Stimulated activated CD8-positive, alpha-beta memory T cell treated with anti-CD3 and anti-CD28 coated beads, Interleukin-12 subunit alpha, Interleukin-12 subunit beta, amount 100 ng/mL, for 24 hours (primary cell): ENCODE measurements at regions not wholly inside any gene's neighbourhood (a gene's known extent, or its start where the extent isn't known, plus 50 kb on each side); places are given as distances from the start of the nearest gene placed in this dataset.

Source experiments
- DNase-seq: peaks from one replicate; pipeline ENCODE4 v3.0.0-alpha.2; 2020; ENCODE audit errors: extremely low read depth

- DNase-seq: no peak
Observed at GRCh38 chr5:109469896-109470662, 60.3 kb upstream of the PJA2 start.

GRCh38 chr5:109468737-109469420, 59.1 kb upstream of the PJA2 start:
- DNase-seq: peak; percentile 25

DNA sequence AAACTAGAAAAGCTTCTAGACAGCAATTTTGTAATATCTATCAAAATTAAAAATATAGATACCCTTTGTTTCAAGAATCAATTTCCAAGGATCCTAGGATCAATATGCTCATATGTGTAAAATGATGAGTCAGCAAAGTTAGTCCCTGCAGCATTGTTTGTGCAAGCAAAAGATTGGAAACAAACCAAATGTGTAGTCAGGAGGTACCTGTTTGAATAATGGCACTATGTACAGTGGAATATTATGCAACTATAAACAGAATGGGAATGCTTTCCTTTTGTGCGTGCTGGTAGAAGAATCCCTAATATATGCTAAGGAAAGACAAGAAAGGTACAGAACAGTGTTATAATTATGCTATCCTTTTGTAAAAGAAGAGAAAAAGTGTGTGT, 58.5 kb upstream of the PJA2 start:
- no peak for DNase-seq

DNA sequence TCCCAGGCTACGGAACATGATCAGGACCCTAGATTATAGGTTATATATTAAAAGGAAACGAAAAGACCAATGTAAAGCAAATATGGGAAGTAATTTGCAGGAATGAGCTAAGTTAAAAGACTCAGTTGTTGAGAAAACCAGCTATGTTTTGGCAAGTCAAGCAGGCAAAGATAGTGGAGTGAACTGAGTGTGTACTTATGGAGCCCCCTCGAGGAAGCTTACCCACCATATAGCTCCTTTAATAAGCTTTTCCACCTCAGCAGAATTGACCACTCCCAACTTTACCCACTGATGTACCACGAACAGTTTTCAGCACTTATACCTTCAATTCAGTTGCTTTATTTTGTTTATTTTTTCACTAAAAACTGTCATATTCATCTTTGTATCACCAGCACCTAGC, 57.3 kb upstream of the PJA2 start:
- no peak for DNase-seq
